GM12875 (cell line): ENCODE measurements at regions not wholly inside any gene's neighbourhood (a gene's known extent, or its start where the extent isn't known, plus 50 kb on each side); places are given as distances from the start of the nearest gene placed in this dataset.

Experiments
- H3K4me3 ChIP-seq: one replicate; pipeline ENCODE4 v1.5.1; 2011; ENCODE audit warnings: low read depth, low read length, control low read depth
- TF ChIP-seq, protein P1 (sequence below): IDR thresholded peaks from 2 replicates; pipeline ENCODE4 v1.5.1; 2011; ENCODE audit warnings: low read depth, mild to moderate bottlenecking, control low read depth, inconsistent platforms, low read length, moderate library complexity, borderline replicate concordance; ENCODE audit not compliant: insufficient read depth

DNA sequence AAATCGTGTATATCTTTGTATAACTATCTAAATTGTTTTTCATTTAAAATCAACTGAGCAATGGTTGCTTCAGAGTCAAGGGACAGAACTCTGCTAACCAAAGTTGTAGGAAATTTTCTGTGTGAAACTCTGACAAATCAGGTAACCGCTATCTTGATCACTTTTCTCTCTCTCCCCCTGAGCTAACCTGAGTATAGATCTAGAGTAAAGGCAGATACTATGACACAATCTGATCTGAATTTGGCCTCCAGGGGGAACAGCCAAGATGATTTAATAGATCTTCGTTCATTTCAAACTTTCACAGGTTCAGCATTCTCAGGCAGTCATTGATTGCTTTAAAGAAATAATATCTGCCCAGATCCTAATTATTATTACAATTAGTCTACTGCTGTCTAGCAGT is 472.8 kb downstream of the NUF2 start:
- TF ChIP-seq, protein P1, sequence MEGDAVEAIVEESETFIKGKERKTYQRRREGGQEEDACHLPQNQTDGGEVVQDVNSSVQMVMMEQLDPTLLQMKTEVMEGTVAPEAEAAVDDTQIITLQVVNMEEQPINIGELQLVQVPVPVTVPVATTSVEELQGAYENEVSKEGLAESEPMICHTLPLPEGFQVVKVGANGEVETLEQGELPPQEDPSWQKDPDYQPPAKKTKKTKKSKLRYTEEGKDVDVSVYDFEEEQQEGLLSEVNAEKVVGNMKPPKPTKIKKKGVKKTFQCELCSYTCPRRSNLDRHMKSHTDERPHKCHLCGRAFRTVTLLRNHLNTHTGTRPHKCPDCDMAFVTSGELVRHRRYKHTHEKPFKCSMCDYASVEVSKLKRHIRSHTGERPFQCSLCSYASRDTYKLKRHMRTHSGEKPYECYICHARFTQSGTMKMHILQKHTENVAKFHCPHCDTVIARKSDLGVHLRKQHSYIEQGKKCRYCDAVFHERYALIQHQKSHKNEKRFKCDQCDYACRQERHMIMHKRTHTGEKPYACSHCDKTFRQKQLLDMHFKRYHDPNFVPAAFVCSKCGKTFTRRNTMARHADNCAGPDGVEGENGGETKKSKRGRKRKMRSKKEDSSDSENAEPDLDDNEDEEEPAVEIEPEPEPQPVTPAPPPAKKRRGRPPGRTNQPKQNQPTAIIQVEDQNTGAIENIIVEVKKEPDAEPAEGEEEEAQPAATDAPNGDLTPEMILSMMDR: no peak
- H3K4me3 ChIP-seq: no peak overlapping the region

DNA sequence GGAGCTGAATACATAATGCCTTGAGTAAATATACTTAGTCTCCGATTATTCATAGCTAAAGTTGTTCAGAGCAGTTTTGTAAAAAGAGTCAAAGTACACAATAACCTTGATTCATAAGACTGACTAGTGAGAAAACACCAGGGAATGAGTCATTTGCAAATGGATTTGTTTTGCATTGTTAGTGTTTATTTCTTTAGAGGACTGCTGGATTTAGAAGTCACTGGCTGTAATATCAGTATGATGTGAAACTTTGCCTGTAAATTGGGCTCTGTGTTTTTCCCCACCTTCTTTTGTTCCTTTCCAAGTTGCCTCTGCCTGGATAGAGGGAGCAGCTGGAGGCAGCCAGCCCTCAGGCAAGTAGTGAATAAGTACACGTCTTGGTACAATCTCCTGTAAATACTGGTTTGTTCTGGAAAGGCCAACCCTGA is 474.7 kb downstream of the NUF2 start:
- H3K4me3 ChIP-seq: no peak overlapping the region
- TF ChIP-seq, protein P1: no peak

DNA sequence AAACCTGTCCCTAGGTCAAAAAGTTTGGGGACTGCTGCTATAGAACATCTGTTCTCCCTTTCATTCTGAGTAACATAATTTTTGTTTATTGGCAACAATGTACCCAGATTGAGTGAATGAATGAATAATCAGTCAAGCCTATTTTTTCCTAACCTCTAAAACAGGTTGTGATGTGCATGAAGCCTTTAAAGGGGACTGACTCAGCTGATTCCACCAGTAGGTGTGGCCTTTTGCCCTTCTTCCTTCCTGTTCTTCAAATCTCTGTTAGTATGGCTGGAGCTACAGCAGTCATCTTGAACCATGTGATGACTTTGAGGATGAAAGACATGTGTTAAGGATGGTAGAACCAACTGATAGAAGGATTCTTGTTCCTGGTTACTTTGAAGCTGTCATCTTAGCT is 476.1 kb downstream of the NUF2 start:
- TF ChIP-seq, protein P1: no peak
- H3K4me3 ChIP-seq: no peak overlapping the region

DNA sequence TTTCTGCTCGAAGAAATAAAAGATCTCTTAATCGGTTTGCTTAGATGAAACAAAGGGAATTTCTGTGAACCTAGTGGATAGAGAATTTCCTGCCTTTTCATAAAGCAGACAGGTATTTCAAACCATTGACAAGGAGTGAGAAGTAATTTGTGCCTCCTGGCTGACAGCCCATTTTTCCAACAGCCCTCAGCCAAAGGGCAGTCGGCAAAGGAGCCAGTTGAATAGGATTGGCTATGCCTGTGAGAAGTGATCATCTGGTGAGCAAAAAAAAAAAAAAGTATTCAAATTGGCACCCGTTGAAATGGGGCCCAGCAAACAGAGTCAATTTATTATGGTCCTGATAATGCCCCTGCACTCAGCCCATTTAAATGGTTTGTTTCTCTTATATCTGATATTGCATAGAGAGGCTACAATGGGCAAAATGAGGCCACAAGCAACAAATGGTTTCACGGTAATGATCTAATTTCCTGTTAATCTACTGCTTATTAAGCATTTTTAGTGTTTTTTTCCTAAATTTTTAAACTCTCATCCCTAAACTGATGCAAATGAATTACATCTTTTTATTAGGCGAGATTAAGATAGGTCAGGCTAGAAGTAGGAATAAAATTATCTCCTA is 477.5 kb downstream of the NUF2 start:
- TF ChIP-seq, protein P1: no peak
- no peak overlapping the region for H3K4me3 ChIP-seq

DNA sequence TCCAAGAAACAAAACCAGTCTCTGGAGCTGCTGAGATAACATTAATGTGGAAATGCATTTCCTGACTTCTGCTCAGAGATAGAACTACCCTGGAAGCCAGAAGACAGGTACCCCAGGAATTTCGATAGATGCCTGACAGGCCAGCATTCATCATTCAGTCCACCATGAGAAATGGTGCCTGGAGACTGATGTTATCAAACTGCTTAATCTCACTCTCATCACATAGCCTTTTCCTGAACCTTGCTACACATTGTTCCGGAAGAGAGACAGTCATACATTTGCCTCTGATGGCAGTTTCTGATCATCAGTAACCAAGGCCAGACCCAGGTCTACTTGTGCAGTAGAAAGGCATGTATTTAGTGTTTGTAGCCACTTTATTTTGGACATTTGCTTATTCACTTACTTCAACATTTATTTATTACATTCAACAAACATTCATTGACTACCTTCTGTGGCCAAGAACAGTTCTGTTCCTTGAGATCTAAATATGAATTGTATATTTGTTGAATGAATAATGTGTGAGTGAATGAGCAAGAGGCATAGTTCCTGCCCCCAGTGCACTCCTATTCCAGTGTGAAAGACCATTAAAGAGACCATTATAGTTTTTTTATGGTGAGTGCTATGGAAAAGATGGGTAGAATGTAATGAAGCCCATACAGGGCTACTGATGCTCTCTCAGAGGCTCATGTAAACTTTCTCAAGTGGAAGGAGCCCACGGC is 485.7 kb downstream of the NUF2 start:
- no peak overlapping the region for H3K4me3 ChIP-seq
- TF ChIP-seq, protein P1: no peak

DNA sequence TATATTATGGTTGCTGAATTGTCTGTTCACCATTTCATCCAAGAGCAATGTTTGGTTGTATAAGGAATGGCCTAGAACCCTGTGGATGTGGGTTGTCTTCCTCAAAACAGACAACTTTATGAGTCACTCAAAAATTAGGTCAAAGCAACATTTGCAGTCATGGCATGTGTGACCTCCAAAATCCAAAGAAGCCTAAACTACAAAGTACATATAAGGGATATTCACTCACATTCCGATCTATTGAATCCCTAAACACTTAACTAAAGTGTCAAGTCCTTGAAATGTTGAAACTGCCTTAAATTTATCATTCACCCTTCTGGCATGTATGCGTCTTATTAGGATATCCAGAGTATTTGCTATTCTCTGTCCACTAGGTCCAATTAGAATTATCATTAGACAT is 491.5 kb downstream of the NUF2 start:
- TF ChIP-seq, protein P1: no peak
- no peak overlapping the region for H3K4me3 ChIP-seq

DNA sequence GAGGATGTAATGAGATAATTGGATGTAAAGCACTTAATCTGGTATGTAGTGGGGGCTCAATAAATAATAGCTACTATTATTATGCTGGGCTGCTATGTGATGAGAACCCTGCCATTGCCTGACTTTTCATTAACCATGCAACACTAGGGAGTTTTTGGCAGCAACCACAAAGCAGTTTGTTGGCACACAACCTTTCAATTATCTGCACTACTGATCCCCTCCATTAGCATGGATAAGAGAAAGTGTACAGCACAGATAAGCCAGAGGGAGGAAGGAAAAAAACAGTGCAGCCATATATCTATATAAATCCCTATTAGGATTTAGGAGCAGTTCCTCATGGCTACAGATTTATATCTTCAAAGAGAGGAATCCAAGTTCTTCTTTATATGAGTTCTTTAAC is 498.5 kb downstream of the NUF2 start:
- H3K4me3 ChIP-seq: no peak overlapping the region
- TF ChIP-seq, protein P1: no peak
